ENCODE measurements at regions not wholly inside any gene's neighbourhood (a gene's known extent, or its start where the extent isn't known, plus 50 kb on each side); places are given as distances from the start of the nearest gene placed in this dataset.

GRCh38 chr14:95466506-95466905 is 49.9 kb downstream of the SYNE3 start:
- DNase-seq: no peak

DNA sequence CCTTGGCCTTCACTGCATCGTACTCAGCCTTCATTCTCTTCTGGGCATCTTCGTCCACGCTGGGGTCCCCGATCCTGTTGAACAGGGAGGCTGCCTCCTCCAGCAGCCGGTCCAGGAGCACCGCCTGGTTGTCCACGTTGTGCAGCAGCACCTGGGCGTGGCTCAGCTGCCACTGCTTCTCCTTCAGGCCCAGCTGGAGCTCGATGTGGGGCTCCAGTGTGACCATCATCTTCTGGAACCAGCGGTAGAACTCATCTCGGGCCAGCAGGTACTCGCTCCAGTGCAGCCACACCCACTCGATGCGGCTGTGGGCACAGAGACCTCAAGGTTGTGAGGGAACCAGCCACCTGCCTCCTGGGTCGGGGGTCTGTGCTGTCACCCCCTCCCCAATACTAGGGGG is 50.5 kb downstream of the SYNE3 start:
- no peak for DNase-seq

DNA sequence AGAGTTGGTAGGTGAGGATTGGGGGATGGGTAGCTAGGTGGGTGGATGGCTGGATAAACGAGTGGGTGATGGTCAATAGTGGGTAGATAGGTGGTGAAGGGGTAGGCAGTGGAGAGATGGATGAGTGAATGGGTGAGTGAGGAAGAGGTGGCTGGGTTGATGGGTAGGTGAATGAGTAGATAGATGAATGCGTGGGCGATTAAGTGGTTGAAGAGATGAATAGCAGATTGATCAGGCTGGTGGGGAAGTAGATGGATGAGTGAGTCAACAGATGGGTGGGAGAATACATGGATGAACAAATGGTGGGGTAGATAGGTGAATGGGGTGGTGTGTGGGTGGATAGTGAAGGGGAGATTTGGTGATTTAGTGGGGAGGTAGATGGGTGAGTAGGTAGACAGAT is 51.1 kb downstream of the SYNE3 start:
- no peak for DNase-seq

GRCh38 chr14:95464514-95464913 is 51.9 kb downstream of the SYNE3 start:
- no peak for DNase-seq

DNA sequence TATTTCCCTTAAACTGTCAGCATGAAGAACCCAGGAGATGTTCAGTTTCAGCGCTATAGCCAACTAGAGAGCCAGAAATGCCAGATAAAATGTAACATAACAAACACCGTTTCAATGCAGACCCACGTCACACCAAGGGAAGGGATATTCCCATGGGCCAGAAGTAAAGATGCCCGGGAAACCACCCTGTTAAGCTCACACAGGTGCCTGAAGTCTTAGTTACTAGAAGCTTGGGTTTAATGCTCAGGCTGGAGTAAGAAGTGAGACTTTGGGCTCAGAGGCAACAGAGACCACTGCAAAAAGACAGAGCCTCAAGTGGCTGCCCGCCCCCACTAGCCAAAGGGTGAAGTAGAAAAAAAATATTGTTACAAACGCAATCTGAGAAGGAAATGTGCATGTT is 52.3 kb downstream of the SYNE3 start:
- no peak for DNase-seq

GRCh38 chr14:95463171-95463901 is 53.1 kb downstream of the SYNE3 start:
- peak; percentile 39 to 56 for DNase-seq

DNA sequence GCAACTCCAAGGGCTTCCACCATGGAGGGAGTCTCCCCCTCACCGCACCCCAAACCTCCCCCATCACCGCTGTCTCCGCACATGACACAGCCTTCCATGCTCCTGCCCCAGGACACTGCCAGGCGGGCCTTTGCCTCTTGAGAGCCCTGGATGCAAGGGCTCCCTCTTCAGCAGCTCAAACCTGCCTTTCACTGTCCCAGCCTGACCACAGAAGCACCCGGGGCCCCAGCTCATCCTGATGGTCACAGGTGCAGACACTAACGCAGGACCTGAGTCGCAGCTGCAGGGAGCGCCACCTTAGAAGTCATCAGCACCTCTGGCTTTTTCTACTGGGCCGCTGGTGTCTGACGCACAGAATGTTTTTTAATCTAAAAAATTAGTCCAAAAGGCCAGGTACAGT is 54.0 kb downstream of the SYNE3 start:
- DNase-seq: no peak

DNA sequence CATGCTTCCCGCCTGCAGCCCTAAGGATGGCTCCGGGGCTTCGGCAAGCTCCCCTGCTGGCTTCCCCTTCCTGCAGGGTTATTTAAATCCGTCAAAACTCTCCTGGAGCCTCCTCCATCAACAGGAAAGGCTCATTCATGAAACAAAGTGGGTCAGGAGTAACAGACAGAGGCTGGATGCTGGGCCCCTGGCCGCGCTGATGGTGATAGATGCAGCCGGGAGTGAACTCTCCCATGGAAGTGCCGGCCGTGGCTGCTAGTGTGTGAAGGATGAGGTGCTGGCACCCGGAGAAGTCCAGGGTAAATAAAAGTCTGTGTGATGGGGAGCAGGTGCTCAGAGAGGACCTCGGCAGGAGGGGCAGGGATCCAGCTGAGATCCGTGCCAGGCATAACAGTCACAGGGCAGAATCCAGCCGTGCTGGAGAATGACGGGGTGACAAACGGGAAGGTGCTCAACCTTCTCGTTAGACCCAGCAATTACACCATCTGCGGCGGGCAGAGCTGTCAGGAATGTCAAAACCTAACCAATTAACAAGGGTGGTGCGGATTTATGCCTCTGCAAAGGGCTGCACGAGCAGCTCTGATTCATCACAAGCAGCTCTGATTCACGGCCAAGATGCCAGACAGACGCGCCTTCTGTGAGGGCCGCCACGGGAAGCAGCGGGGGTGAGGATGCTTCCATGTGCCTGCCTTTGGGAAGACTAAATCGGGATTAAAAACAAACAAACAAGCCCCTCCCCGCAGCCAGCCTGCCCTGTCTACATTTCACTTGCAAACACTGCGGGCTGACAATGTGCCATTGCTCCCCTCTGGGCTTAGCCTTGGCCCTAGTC is 55.6 kb downstream of the SYNE3 start:
- DNase-seq: no peak

DNA sequence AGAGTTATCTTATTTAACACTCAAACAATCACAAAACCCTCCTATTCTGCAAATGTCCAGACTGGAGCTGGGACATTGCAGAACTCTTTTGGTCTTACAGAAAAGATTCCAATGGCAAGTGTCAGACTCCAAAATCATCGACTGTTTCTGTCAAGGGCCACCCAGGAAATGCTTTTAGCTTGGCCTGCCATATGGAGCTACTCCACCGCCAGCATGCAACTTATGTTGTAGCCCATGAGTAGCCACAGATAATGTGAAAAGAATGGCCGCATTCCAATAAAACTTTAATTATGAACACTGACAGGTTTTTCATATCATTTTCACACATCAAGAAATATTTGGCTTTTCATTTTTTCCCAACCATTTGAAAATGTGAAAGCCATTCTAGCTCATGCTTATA is 57.5 kb downstream of the SYNE3 start:
- no peak for DNase-seq

GRCh38 chr14:95458459-95458858 is 58.0 kb downstream of the SYNE3 start:
- DNase-seq: no peak

- DNase-seq: no peak
Observed at GRCh38 chr14:95456281-95456680, 60.2 kb downstream of the SYNE3 start.

GRCh38 chr14:95455246-95455645 is 61.2 kb downstream of the SYNE3 start:
- no peak for DNase-seq

GRCh38 chr14:95453713-95453980 is 62.8 kb downstream of the SYNE3 start:
- DNase-seq: no peak

DNA sequence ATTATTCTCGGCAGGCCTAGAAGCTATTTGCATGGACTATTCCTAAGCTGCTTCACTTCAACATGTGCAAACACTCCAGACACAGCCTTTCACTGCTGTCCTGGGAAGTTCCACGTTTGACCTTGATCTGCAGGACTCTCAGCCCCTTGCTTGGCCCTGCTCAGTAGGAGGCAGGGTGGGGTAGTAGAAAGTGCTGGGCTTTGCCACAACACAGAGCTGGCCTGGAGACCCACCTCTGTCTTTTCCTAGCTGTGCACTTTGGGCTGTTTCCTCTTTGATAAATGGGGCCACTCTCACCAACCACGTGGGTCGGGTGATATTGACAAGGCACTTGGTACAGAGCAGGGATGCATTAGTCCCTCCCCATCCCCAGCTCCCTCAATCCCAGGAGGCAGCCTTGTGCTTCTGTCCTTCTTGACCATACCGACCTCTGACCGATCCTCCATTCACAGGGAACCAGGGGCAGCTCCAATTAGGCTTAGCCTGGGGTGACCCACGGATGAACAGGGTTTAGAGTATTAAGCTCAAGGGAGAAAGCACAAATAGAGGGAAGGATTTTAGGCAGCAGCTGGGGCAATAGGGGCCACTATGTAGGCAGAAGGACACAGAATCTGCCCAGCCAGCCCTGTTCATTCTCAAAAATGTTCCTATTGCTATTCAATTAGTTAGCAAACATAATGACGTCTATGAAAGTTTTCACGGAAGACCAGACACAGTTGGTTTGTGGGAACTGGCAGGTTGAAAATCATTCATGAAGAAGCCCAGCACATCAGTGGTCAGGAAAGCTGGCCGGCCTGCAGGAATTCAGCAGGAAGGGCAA is 63.3 kb downstream of the SYNE3 start:
- no peak for DNase-seq

- no peak for DNase-seq
Observed at GRCh38 chr14:95452176-95452892, 64.1 kb downstream of the SYNE3 start.

DNA sequence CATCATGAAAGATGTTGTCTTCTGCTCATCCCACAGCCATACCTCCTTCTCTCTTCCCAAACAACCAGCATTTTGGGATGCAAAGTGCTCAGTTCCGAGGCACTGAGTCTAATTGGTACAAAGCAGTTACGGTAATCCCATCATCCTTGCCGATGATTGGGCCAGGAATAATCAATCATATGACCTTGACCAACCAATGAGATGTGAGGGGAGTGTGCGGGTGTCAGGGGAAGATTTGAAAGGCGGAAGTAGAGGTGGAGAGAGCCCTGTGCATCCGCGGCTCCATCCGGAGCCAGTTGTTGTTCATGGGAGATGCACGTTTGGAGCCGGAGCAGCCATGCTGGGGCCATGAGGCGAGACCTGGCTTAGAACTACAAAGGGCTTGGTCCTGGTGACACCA is 67.3 kb downstream of the SYNE3 start:
- DNase-seq: no peak

GRCh38 chr14:95446470-95446869 is 70.0 kb downstream of the SYNE3 start:
- DNase-seq: no peak

DNA sequence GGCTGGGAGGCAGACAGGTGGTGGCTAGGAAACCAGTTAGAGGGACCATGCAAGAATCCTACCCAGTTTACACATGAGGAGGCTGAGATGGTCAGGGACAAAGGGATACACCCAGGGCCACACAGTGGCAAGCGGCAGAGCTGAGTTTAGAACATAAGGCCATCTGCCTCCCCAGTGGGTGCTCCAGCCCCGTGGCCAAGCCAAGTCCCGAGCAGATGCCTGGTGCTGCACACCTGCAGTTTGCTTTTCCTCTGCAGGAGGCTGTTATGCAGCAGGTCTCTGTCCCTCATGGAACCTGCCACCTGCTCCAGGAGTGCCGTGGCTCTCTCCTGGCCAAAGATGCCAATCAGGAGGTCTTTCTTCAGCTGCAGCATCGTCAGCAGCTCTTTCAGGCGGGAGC is 70.8 kb downstream of the SYNE3 start:
- no peak for DNase-seq

DNA sequence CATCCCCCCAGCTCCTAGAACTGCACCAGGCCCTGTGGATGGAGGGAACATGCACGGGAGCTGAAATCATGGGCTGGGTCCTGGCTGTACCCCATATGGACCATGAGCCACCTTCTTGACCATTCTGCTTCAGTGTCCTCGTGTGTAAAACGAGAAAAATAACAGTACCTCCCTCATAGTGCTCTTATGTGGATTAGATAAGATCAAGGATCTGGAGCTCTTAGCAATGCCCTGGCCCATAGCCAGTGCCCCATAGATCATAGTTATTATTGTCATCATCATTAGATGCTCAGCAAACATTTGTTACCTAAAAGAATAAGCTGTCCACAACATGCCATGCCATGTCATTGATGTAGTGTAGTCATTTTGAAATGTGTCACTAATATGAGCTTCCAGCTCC is 71.3 kb downstream of the SYNE3 start:
- DNase-seq: no peak

DNA sequence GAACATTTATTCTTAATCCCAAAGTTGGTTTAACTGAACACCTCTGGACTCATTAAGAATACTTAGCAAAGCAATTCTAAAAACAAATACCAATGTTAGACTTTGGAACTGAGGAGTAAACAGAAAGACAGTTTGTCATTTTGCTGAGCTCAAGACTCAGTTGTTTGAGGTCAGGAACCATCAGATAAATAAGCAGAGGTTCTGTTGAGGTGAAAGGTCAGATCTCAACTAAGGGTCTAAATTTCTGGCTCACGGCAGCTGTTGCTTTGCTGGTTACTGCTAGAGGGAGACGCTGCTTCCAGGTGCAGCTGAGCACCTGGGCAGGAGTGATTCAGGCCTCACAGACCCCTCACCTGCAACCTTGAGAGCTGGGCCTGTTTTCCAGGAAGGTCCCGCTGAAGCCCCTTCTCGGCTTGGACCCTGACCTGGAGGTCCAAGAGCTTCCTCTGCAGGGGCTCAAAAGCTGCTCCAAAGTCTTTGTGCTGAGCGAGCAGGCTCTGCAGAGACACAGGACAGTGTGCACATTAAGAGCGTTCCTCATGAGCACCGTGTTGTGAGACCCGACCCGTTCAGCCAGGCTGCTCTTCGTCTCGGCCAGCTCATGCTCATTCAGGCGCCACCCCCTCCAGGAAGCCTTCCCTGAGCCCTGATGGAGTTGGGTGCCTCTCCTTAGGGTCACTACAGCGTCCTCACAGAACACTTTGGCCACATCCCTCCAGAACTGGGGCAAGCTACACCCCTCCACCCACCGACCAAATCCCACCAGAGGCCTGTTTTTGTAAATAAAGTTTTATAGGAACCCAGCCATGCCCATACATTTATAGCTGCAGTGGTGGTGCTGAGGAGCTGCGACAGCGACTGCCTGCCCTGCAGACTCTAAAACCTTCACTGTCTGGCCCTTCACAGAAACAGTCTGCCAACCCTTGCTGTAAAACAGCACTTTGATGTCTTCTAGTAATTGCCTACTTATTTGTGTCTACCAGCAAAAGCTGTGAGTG is 72.0 kb downstream of the SYNE3 start:
- no peak for DNase-seq

DNA sequence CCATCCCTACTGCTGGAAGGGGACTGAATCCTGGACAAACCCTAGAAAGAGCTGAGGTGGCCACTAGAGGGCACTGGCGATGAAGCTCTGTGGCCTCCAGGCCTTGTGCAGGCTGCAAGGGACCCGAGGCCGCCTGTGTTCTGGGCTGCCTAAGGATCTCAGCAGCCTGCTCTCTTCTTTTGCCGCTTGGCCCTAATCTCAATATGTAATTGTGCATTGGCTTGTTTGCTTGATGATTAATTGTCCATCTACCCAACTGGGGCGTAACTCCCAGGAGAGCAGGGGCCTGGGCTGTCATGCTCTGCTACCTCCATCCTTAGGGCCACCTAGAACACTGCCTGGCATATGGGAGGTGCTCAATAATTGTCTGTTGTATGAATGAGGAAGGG is 73.8 kb downstream of the SYNE3 start:
- peak; percentile 67 to 71 for DNase-seq

Measured in CD4-positive, alpha-beta T cell treated with Interleukin-1 beta for 1 hour (primary cell).